ENCODE measurements at regions not wholly inside any gene's neighbourhood (a gene's known extent, or its start where the extent isn't known, plus 50 kb on each side); places are given as distances from the start of the nearest gene placed in this dataset.

- no peak for ATAC-seq
- RAD21 ChIA-PET (ENCODE audit: unreplicated experiment), result no interaction called here
- FAIRE-seq, result no peak
Measured at GRCh38 chr16:25416002-25416401, 158.4 kb upstream of the ZKSCAN2 start.

More at GRCh38 chr16:25416002-25416401, 158.4 kb upstream of the ZKSCAN2 start:
- BruUV-seq (replicated peaks), result no TSS peak
- intact Hi-C loops (cut with micrococcal nuclease; ENCODE audit: unreplicated experiment), result no loop called here
- DNase-seq (ENCODE audit: low read depth, low spot score), result no peak
- Histone ChIP-seq H3K4me1 (ENCODE audit: control insufficient read depth, insufficient read depth, low read length) (no peaks in the 10 kb centered on the region), H3K4me2 (ENCODE audit: control insufficient read depth, insufficient read depth) (no peak overlapping the region), H3K79me2 (ENCODE audit: control insufficient read depth, insufficient read depth, low read length) (no peaks in the 10 kb centered on the region), H3K27ac (ENCODE audit: control insufficient read depth, insufficient read depth) (no peak overlapping the region), H3K9me3 (replicated peaks; ENCODE audit: control insufficient read depth, insufficient read depth, low read length) (no peaks in the 10 kb centered on the region), H4K20me1 (ENCODE audit: control insufficient read depth, insufficient read depth) (no peaks in the 10 kb centered on the region; the same call in 1 of the 2 replicates), H3K9ac (ENCODE audit: control insufficient read depth, insufficient read depth, low read length) (no peak overlapping the region), H3K36me3 (ENCODE audit: control insufficient read depth in 2 of 2, insufficient read depth in 2 of 2, low read length in 1 of 2) (no peaks in the 10 kb centered on the region), H3K4me3 (no peak overlapping the region), H3K27me3 (replicated peaks in 1 of 2; ENCODE audit: control insufficient read depth in 2 of 2, insufficient read depth in 2 of 2, low read length in 1 of 2) (no peaks in the 10 kb centered on the region), H2AFZ (ENCODE audit: control insufficient read depth, low read depth, low read length) (no peak overlapping the region)
- in situ Hi-C loops (cut with MboI), result no loop called here
- ChIA-PET POLR2A (no interaction called here), CTCF (no interaction called here), SMC1A (ENCODE audit: uncharacterized antibody, unreplicated experiment) (no interaction called here)
- TF ChIP-seq CBX3 (IDR thresholded peaks at IDR 0.05; ENCODE audit: borderline replicate concordance, low read depth), result no peak
- no peak for TF ChIP-seq BCLAF1 (IDR thresholded peaks at IDR 0.05)
- no peak for TF ChIP-seq RFX5 (IDR thresholded peaks at IDR 0.05; ENCODE audit: low read depth, low read length)
- TF ChIP-seq HSF1 (IDR thresholded peaks at IDR 0.05; ENCODE audit: low read depth, low read length), result no peak
- TF ChIP-seq BCL11A (IDR thresholded peaks at IDR 0.05; ENCODE audit: low read depth, low read length), result no peak
- no peak for TF ChIP-seq BHLHE40 (IDR thresholded peaks at IDR 0.05; ENCODE audit: borderline replicate concordance in 1 of 2, low read depth in 2 of 2, low read length in 1 of 2)
- no peak for TF ChIP-seq SREBF2 (IDR thresholded peaks at IDR 0.05; ENCODE audit: low read length)
- TF ChIP-seq EED (IDR thresholded peaks at IDR 0.05; ENCODE audit: low read depth), result no peak
- TF ChIP-seq BACH1 (IDR thresholded peaks at IDR 0.05; ENCODE audit: borderline replicate concordance), result no peak
- 37% methylated on average over 2 of the region's 2 CpGs for WGBS (ENCODE audit: insufficient coverage, insufficient replicate concordance, low lambda C conversion rate, missing lambda C conversion rate)

All from GM12878 (cell line).